ENCODE measurements at regions not wholly inside any gene's neighbourhood (a gene's known extent, or its start where the extent isn't known, plus 50 kb on each side); places are given as distances from the start of the nearest gene placed in this dataset.
"Not testable (repeated sequence)": the region's sequence is repeated elsewhere in the genome, so short reads cannot be mapped to it uniquely, and the experiment has no call there.

DNA sequence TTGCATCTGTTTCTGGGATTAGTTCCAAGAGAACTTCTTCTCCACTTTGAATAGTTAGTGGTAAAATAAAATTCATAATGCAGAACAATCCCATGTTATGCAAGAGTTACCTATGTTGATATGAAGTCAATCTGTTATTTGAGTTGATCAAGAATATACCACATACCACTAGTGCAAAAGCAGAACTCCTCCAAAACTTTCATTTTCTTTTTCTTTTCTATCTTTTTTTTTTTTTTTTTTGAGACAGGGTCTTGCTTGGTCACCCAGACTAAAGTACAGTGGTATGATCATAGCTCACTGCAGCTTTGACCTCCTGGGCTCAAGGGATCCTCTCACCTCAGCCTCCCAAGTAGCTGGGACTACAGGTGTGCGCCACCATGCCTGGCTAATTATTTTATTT is 78.8 kb upstream of the UMPS start:
- FAIRE-seq: not testable (repeated sequence)

DNA sequence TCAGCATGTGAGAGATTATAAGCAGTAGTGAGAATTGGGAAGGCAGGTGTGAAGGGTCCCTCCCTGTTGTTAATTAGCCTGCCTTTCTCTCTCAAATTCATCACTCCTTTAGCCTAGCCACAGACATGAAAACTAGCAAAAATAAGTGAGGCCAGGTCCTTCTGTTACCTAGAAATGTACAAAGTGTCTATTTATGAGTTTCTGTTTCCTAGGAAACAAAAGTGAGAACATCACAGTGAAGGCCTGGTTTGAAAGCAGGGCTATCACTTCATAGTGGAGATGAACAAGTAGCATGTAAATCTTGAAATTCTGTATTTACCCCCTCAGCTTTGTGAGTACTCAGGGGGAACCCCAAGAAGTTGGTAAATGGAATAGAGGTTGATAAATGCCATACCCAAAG is 78.2 kb upstream of the UMPS start:
- FAIRE-seq: no peak

DNA sequence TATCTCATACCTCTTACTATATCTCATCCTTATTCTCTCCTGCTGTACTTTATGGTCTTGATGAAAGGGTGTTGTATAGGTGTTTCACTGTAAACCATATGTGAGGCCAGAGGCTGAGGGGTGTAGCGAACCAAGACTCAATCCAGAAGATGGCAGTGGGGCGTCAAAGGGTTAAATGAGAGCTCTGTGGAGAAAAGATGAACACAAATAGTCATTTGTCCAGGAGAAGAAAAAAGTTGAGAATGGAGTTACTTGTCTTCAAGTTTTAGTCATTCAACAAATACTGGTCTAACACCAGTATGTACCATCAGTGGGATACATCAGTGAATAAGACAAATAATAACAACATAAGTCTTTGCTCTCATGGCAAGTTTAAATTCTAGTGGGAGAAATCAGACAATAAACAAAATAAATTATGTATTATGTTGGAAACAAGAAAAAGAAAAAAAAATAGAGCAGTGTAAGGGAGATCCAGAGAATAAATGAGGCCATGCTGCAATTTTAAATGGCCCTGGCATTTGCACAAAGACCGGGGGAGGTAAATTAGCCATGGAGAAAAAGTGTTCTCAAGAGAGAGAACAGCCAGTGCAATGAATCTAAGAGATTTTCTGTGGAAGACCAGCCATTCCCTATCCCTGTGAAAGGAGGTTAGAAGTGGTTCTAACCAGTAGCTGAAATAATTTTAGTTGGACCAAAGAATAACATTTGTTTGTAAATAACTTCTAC is 77.0 kb upstream of the UMPS start:
- FAIRE-seq: no peak

DNA sequence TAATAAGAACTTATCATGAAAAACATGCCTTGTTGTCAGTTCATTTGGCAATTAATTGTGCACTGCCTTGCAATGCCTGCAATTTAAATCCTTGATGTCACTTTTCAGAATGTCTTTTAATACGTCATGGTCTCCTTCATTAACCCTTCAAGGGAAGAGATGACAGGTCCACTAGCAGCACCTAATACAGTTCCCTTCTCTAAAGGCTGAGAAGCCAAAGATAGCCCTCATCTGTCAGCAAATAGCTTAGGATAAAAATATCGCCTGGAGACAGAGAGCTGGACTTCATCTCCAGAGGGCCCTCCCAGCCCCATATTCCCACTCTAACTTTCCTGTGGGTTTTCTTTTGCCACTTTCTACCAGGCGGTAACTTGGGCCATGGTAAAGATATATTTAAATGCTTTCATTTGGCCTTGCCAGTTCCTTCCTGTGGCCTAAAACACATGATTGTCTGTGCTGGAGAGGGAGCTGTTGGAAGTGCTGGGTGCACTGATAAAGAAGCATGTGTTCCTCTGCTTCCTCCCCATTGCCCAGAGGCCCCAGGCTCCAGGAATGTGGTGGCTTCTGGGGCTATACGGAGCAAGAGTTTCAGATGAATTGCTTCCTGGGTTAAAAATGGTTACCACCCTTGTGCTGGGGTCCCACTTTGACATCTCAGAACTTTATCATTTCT is 76.3 kb upstream of the UMPS start:
- no peak for FAIRE-seq

DNA sequence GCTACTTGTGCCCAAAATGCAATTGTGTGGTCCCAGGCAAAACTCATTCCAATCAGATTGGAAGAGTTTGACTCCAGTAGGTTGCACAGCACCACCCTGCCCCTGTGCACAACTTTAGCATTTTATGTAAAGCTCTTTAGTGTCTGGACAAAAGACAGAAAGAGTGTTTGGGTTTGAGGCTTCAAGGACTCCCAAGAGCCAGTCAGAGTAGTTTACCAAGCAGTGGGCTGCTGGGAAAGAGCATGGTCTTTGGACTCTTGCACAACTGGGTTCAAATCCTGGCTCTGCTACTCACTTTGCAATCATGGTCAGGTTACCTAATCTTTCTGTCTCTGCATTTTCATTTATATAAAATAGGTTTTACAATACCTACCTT is 75.8 kb upstream of the UMPS start:
- FAIRE-seq: no peak

- FAIRE-seq: no peak
Measured at GRCh38 chr3:124656531-124656930, 73.7 kb upstream of the UMPS start.

- FAIRE-seq: no peak
Measured at GRCh38 chr3:124657138-124657537, 73.1 kb upstream of the UMPS start.

GRCh38 chr3:124658270-124658669 is 72.0 kb upstream of the UMPS start:
- no peak for FAIRE-seq

DNA sequence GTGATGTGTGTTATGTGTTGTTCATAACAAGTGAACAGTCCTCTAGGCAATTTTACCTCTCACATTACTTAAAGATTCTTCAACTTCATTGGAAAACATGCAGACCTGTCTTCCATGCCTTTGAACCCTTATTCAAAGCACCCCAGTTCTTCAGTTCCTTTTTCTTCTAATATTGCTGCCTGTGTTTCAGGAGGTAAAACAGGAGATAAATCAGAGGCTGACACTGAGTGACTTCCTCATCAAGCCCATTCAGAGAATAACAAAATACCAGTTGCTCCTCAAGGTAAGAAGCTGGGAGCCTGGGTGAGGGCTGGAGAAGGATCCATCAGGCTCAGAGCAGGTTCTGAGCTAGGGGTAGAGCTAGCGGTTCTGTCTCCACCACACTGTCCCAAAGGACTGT is 71.1 kb upstream of the UMPS start:
- no peak for FAIRE-seq

GRCh38 chr3:124660599-124660998 is 69.7 kb upstream of the UMPS start:
- FAIRE-seq: no peak

- no peak for FAIRE-seq
Measured at GRCh38 chr3:124663690-124664089, 66.6 kb upstream of the UMPS start.

GRCh38 chr3:124664804-124665203 is 65.4 kb upstream of the UMPS start:
- FAIRE-seq: no peak

- FAIRE-seq: no peak
Measured at GRCh38 chr3:124666067-124666466, 64.2 kb upstream of the UMPS start.

DNA sequence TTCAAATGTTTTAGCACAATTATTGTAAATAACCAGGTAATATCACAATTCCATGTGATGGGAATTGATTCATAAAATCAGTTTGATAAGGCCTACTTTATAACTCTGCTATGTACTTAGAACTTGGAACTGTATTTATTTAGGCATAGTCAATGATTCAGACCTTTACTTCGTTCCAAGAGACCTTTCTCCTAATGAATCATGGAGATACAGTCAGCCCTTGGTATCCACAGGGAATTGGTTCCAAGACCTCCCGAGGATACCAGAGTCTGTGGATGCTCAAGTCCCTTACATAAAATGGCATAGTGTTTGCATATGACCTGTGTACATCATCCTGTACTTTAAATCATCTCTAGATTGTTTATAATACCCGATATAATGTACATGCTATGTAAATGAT is 60.8 kb upstream of the UMPS start:
- FAIRE-seq: no peak

GRCh38 chr3:124671106-124671505 is 59.1 kb upstream of the UMPS start:
- FAIRE-seq: no peak

DNA sequence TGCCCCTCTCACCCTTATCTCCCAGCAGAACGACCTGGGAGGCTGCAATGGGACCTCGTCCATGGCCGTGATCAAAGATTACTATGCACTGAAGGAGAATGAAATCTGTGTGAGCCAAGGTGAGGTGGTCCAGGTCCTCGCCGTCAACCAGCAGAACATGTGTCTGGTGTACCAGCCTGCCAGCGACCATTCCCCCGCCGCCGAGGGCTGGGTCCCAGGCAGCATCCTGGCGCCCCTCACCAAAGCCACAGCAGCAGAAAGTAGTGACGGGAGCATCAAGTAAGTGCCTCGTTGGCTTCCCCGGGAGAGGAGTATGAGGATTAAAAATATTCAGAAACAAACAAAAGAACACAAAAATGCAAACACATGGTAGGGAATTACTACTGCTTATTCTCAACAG is 55.9 kb upstream of the UMPS start:
- no peak for FAIRE-seq

- FAIRE-seq: no peak
Measured at GRCh38 chr3:124676236-124676635, 54.0 kb upstream of the UMPS start.

- FAIRE-seq: no peak
Measured at GRCh38 chr3:124679048-124679638, 51.1 kb upstream of the UMPS start.
